Neural cell (in vitro differentiated cells): ENCODE measurements at regions not wholly inside any gene's neighbourhood (a gene's known extent, or its start where the extent isn't known, plus 50 kb on each side); places are given as distances from the start of the nearest gene placed in this dataset.

ENCODE experiments used
- MXI1 ChIP-seq: fragments of 450-650 bp; conservative IDR thresholded peaks from 2 replicates; pipeline ENCODE4 v1.6.1; 2014; ENCODE audit warnings: antibody characterized with exemption, mild to moderate bottlenecking; ENCODE audit not compliant: poor library complexity, severe bottlenecking
- TF ChIP-seq, protein P1 (sequence below): fragments of 450-650 bp; IDR thresholded peaks from 2 replicates; pipeline ENCODE4 v1.5.1; 2014; ENCODE audit warnings: antibody characterized with exemption, mild to moderate bottlenecking, moderate library complexity; ENCODE audit not compliant: poor library complexity, severe bottlenecking

DNA sequence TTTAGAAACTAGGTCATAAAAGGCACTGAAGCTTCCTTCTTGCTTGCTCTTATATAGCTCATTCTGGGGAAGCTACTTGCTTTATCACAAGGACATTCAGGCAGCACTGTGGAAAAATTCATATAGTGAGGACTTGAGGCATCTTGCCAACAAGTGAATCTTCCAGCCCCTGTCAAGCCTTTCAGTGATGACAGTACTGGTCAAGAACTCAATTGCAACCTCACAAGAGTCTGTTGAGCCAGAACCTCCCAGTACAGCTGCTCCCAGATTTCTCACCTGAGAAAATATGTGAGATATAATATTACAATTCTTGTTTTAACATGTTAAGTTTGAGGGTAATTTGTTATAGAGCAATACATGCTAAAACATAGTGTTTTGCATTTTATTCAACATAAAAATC lies 2011.0 kb upstream of the NUDT12 start:
- TF ChIP-seq, protein P1, sequence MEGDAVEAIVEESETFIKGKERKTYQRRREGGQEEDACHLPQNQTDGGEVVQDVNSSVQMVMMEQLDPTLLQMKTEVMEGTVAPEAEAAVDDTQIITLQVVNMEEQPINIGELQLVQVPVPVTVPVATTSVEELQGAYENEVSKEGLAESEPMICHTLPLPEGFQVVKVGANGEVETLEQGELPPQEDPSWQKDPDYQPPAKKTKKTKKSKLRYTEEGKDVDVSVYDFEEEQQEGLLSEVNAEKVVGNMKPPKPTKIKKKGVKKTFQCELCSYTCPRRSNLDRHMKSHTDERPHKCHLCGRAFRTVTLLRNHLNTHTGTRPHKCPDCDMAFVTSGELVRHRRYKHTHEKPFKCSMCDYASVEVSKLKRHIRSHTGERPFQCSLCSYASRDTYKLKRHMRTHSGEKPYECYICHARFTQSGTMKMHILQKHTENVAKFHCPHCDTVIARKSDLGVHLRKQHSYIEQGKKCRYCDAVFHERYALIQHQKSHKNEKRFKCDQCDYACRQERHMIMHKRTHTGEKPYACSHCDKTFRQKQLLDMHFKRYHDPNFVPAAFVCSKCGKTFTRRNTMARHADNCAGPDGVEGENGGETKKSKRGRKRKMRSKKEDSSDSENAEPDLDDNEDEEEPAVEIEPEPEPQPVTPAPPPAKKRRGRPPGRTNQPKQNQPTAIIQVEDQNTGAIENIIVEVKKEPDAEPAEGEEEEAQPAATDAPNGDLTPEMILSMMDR, result no peak
- TF ChIP-seq MXI1, result no peak
